ENCODE measurements at regions not wholly inside any gene's neighbourhood (a gene's known extent, or its start where the extent isn't known, plus 50 kb on each side); places are given as distances from the start of the nearest gene placed in this dataset.
"Not testable (repeated sequence)": the region's sequence is repeated elsewhere in the genome, so short reads cannot be mapped to it uniquely, and the experiment has no call there.

DNA sequence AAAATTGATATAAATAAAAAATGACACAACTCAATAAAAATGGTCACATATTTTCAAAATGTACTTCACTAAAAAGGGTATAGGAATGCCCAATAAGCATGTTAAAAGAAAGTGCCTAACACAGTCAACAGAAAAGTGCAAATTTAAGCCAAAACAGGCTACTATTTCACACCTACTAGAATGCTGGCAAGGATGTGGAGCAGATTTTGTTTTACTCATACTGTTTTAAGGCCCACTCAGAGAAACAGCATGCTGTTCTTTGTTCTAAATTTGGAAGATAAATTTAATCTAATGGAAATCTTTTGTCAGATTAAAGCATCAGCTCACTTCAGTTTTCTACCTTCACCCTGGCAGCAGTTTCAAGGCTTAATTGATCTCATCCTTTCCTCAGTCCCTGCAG lies 576.8 kb upstream of the HS3ST1 start:
- DNase-seq = no peak

GRCh38 chr4:11996581-11996980 lies 567.9 kb upstream of the HS3ST1 start:
- DNase-seq = not testable (repeated sequence)

- DNase-seq = no peak
Observed at GRCh38 chr4:11976726-11977263, 548.1 kb upstream of the HS3ST1 start.

DNA sequence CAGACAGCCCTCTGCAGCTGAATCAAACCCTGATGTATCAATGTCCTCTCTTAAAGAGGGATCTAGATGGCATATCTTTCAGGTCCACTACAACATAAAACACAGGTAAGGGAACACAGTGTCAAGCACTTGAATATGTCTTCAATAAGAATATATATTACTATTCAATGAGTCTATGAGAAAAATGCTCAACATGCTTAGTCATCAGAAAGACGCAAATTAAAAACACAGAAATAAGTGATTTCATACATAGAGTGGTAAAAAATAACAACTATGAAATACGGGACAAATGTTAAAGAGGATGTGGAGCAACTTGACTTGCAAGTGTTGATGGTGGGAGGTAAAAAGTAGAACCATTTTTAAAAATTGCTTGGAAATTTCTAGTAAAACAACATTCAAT lies 544.6 kb upstream of the HS3ST1 start:
- DNase-seq = no peak

DNA sequence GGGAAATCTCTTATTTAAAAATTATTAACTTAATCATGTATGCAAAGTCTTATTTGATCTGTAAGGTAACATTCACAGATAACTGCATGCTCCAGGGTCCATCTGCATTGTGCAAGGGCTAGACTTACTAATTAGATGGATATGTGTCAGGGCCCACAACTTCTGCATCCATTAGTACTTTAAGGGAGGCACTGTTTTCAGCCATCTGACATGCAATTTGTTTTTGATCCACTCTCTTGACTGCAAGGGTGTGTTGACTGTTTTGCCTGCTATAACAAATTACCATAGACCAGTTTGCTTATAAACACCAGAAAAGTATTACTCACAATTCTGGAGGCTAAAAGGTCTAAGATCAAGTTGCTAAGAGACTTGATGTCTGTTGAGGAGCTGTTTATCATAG lies 542.1 kb upstream of the HS3ST1 start:
- DNase-seq = no peak

- no peak for DNase-seq
Observed at GRCh38 chr4:11966782-11967181, 538.1 kb upstream of the HS3ST1 start.

GRCh38 chr4:11954093-11954492 lies 525.4 kb upstream of the HS3ST1 start:
- DNase-seq = no peak

DNA sequence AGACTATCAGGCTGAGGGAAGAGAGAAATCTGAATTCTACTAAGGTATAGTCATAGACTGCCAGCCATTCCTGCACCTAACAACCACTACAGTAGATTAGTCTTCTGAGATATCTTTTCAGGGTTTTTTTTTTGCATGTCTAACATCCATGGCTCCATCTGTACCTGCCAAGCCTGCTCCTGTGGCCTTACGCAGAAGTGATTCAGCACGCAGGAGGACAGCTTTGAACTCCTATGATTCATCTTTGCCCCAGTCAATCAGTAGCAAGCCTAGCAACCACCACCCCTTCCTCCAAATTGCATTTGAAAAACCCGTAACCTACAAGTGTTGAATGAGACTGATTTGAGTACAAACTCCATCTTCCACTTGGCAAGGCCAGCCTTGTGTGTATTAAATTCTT lies 520.7 kb upstream of the HS3ST1 start:
- no peak for DNase-seq

- not testable (repeated sequence) for DNase-seq
Observed at GRCh38 chr4:11947629-11948028, 518.9 kb upstream of the HS3ST1 start.

GRCh38 chr4:11937941-11938340 lies 509.2 kb upstream of the HS3ST1 start:
- no peak for DNase-seq

- no peak for DNase-seq
Observed at GRCh38 chr4:11931266-11931820, 502.6 kb upstream of the HS3ST1 start.

GRCh38 chr4:11929080-11929479 lies 500.4 kb upstream of the HS3ST1 start:
- DNase-seq = no peak

DNA sequence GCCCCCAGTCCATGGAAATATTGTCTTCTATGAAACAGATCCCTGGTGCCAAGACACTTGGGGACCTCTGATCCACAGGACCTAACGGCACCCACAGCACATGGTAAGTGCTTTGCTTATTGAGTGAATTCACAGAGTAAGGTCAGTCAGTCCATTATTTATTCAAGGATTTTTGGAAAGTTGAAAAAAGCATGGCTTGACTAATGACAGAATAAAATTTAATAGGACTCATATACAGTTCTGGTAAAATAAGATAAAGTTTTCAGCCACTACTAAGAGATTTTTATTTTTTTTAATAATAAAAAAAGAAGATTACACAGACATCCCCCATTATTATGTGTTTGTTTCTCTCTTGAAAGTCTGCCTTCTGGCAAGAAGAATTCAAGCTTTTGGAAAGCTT lies 490.6 kb upstream of the HS3ST1 start:
- DNase-seq = no peak

GRCh38 chr4:11914406-11914805 lies 485.7 kb upstream of the HS3ST1 start:
- DNase-seq = no peak

- DNase-seq = no peak
Observed at GRCh38 chr4:11912886-11913285, 484.2 kb upstream of the HS3ST1 start.

DNA sequence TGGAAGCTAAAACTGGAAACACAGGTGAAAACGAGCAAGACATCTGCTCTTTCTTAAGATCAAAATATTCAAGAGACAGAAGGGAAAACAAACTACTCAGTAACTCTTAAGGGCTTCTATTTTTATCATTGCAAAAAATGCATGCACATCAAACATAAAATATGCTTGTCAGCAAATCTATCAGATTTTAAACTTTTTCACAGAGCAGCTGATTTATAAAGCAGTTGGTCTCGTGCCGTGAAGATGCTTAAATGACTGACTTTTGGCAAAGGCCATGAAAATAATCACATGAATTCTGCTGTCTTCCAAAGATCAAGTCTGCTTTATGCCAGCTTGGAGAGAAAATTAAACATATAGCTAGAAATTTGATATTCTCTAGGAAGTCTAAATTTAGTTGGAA lies 482.1 kb upstream of the HS3ST1 start:
- no peak for DNase-seq

DNA sequence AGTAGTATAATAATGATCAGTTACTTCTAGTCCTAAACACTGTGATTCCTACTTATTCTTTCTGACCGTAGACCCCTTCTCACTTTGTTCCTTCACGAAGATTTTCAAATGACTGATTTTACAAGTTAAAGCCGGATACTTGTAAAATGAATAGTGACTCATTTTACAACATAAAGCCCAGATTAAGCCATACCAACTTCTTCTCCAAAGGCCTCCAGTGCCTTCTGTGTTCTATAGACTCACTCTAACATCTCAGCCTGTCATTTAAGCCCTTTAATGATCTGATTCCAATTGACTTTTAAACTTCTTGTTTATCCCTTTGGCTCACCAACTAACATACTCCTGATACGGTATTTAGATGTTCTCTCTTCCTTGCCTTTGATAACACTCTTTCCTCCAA lies 480.0 kb upstream of the HS3ST1 start:
- DNase-seq = no peak

DNA sequence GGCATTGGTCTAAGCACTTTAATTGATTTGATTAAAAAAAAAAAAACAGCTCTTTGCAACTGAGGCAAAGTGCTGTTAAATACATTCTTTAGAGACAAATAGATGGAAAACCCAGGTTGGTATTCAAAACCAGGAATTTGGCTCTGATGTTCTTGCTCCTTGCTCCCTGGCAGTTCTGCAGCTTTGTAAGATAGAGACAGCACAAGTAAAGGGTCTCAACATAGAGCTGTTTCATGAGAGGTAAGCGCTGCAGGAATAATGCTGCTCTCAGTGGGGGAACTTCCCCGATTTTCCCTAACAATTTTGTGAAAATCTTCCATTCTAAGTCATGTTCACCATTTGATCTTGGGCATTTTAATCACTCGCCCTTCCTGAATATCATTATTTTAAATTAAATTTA lies 479.5 kb upstream of the HS3ST1 start:
- DNase-seq = no peak

GRCh38 chr4:11904846-11905739 lies 476.4 kb upstream of the HS3ST1 start:
- no peak for DNase-seq

GRCh38 chr4:11904117-11904535 lies 475.4 kb upstream of the HS3ST1 start:
- DNase-seq = no peak

DNA sequence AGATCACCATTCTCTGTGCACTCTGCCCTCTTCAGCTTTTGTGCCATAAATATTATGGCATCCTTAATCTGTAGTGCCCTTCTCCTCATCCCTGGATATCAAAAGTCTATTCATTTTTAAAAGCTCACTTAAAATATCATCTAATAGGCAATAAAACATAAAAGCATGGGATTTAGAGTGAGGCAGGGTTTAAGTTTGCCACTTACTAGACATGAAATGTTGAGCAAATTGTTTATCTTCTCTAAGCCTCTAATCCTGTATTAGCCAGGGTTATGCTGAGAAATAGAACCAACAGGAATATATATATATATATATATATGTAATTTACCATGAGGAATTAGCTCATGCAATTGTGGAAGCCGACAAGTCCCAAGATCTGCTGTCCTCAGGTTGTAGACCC lies 472.4 kb upstream of the HS3ST1 start:
- DNase-seq = no peak

GRCh38 chr4:11900359-11900758 lies 471.7 kb upstream of the HS3ST1 start:
- no peak for DNase-seq

- no peak for DNase-seq
Observed at GRCh38 chr4:11898796-11899195, 470.1 kb upstream of the HS3ST1 start.

DNA sequence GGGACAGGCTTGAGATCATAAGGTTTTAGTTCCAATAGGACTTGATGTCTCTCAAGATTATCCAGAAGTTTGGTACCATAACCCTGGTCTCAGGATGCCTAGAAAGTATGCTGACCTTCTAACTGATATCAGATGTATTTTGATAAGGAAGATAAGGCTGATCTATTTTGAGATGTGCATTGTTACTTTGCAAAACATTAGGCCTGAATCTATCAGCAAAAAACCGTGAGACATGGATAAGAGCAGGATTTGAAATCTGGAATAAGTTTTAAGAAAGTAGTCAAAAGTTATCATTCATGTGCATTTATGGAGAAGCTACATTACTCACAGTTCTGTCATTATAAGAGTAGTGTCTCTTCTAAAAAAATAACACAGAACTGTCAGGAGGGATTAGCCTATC lies 467.1 kb upstream of the HS3ST1 start:
- no peak for DNase-seq
